Smooth muscle cell (in vitro differentiated cells): ENCODE measurements at regions not wholly inside any gene's neighbourhood (a gene's known extent, or its start where the extent isn't known, plus 50 kb on each side); places are given as distances from the start of the nearest gene placed in this dataset.

Experiments
- DNase-seq: peaks from one replicate; lab custom pipeline; 2025; ENCODE audit not compliant: unreplicated experiment; lab: John Stamatoyannopoulos, UW
- H2AFZ ChIP-seq: fragments of 200-600 bp; sonication (generic); 2 replicates; pipeline ENCODE4 v1.6.0; 2016; ENCODE audit warnings: antibody characterized with exemption, low read depth, mild to moderate bottlenecking
- H3F3A ChIP-seq: fragments of 200-600 bp; sonication (generic); 2 replicates; pipeline ENCODE4 v1.6.0; 2017; ENCODE audit warnings: antibody characterized with exemption, low read depth
- H3K27ac ChIP-seq: fragments of 200-600 bp; sonication (generic); 2 replicates; pipeline ENCODE4 v1.5.1; 2016; ENCODE audit warnings: low read depth, mild to moderate bottlenecking
- H3K27me3 ChIP-seq: fragments of 200-600 bp; sonication (generic); 2 replicates; pipeline ENCODE4 v1.6.1; 2016; ENCODE audit warnings: low read depth, mild to moderate bottlenecking
- H3K36me3 ChIP-seq: fragments of 200-600 bp; sonication (generic); 2 replicates; pipeline ENCODE4 v1.5.1; 2016; ENCODE audit warnings: low read depth
- H3K4me1 ChIP-seq: fragments of 200-600 bp; sonication (generic); 2 replicates; pipeline ENCODE4 v1.5.1; 2016; ENCODE audit warnings: low read depth
- H3K4me2 ChIP-seq: fragments of 200-600 bp; sonication (generic); 2 replicates; pipeline ENCODE4 v1.6.0; 2016; ENCODE audit warnings: mild to moderate bottlenecking
- H3K4me3 ChIP-seq: fragments of 200-600 bp; sonication (generic); 2 replicates; pipeline ENCODE4 v1.5.1; 2016; ENCODE audit warnings: mild to moderate bottlenecking
- H3K79me2 ChIP-seq: fragments of 200-600 bp; sonication (generic); 2 replicates; pipeline ENCODE4 v1.6.0; 2016; ENCODE audit warnings: low read depth, mild to moderate bottlenecking
- H3K9ac ChIP-seq: fragments of 200-600 bp; sonication (generic); 2 replicates; pipeline ENCODE4 v1.6.0; 2016; ENCODE audit warnings: low read depth
- H3K9me3 ChIP-seq: fragments of 200-600 bp; sonication (generic); replicated peaks from 2 replicates; pipeline ENCODE4 v1.5.1; 2016; ENCODE audit warnings: low read depth
- H4K20me1 ChIP-seq: fragments of 200-600 bp; sonication (generic); 2 replicates; pipeline ENCODE4 v1.6.0; 2016; ENCODE audit warnings: low read depth
- WGBS: methylation state at CpG from one replicate; pipeline ENCODE4 v1.1.7; 2016; ENCODE audit warnings: low lambda C conversion rate; 5-methylcytosine and 5-hydroxymethylcytosine counted together
- TF ChIP-seq, protein P1 (sequence below): fragments of 200-600 bp; sonication (generic); IDR thresholded peaks from 2 replicates; pipeline ENCODE4 v1.5.1; 2017; ENCODE audit warnings: borderline replicate concordance, mild to moderate bottlenecking, antibody characterized with exemption; ENCODE audit not compliant: insufficient read depth, poor library complexity, severe bottlenecking

DNA sequence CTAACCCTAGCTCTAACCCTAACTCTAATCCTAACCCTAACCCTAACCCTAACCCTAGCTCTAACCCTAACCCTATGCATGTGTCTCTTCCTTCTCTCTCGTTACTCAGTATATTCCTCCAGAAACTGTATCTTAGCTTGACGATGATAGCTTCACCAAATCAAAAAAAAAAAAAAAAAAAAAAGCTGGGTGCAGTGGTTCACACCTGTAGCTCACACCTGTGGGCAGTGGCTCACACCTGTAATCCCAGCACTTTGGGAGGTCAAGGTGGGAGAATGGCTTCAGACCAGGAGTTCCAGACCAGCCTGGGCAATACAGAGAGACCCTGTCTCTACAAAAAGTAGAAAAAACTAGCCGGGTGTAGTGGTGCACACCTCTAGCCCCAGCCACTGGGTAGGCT is 414.0 kb downstream of the GATA3 start:
- H2AFZ ChIP-seq = no peak overlapping the region
- H3K79me2 ChIP-seq = no peaks in the 10 kb centered on the region
- no peaks in the 10 kb centered on the region for H3K9me3 ChIP-seq
- no peak overlapping the region for H3K27ac ChIP-seq
- H3K27me3 ChIP-seq = no peaks in the 10 kb centered on the region
- H3K9ac ChIP-seq = no peak overlapping the region
- no peak overlapping the region for H3K4me2 ChIP-seq
- WGBS = 92% methylated on average over 3 of the region's 3 CpGs
- H3K36me3 ChIP-seq = no peaks in the 10 kb centered on the region
- H3F3A ChIP-seq = no peaks in the 10 kb centered on the region
- no peaks in the 10 kb centered on the region for H4K20me1 ChIP-seq
- TF ChIP-seq, protein P1, sequence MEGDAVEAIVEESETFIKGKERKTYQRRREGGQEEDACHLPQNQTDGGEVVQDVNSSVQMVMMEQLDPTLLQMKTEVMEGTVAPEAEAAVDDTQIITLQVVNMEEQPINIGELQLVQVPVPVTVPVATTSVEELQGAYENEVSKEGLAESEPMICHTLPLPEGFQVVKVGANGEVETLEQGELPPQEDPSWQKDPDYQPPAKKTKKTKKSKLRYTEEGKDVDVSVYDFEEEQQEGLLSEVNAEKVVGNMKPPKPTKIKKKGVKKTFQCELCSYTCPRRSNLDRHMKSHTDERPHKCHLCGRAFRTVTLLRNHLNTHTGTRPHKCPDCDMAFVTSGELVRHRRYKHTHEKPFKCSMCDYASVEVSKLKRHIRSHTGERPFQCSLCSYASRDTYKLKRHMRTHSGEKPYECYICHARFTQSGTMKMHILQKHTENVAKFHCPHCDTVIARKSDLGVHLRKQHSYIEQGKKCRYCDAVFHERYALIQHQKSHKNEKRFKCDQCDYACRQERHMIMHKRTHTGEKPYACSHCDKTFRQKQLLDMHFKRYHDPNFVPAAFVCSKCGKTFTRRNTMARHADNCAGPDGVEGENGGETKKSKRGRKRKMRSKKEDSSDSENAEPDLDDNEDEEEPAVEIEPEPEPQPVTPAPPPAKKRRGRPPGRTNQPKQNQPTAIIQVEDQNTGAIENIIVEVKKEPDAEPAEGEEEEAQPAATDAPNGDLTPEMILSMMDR = no peak
- no peak overlapping the region for H3K4me3 ChIP-seq
- no peaks in the 10 kb centered on the region for H3K4me1 ChIP-seq
- no peak for DNase-seq

DNA sequence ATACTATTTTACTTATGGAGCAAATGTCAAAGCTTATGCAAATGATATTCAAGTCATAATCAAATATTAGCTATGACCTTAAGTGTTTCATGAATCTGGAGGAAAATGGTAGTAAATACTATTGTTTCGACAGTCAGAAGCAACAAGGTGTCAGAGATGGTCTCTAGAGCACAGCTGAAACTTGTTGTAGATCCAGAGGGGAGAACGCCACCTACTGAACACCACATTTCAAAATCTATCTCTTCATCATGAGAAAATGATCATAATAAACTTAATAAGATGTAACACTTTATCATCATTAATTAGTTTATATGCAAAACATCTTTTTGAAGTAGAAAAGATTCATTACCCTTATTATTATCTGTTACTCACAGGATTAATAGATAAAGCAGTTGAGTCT is 418.7 kb downstream of the GATA3 start:
- no peaks in the 10 kb centered on the region for H3K4me1 ChIP-seq
- H3F3A ChIP-seq = no peaks in the 10 kb centered on the region
- H4K20me1 ChIP-seq = no peaks in the 10 kb centered on the region
- WGBS = 92% methylated on average over 2 of the region's 2 CpGs
- no peak overlapping the region for H2AFZ ChIP-seq
- no peak for DNase-seq
- no peak overlapping the region for H3K27ac ChIP-seq
- H3K9ac ChIP-seq = no peak overlapping the region
- H3K9me3 ChIP-seq = no peaks in the 10 kb centered on the region
- H3K36me3 ChIP-seq = no peaks in the 10 kb centered on the region
- no peak overlapping the region for H3K4me2 ChIP-seq
- TF ChIP-seq, protein P1 = no peak
- no peaks in the 10 kb centered on the region for H3K79me2 ChIP-seq
- H3K4me3 ChIP-seq = no peak overlapping the region
- H3K27me3 ChIP-seq = no peaks in the 10 kb centered on the region

DNA sequence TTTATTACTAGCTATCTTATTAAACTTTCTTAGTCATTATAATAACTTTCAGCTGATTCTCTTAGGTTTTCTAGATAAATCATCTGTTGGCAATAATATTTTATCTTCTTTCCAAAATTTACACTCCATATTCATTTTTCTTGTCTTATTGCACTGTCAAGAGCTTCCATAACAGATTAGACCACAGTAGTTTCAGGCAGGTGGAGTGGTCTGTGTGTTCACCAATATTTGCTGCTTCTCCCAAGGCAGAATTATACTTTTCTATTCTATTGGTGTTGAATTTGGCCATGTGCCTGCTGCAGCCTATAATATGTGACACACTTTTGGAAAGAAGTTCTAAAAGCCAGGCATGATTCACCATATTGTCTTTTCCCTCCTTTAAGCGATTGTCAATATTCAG is 422.8 kb downstream of the GATA3 start:
- Histone ChIP-seq H3K4me3 (no peak overlapping the region), H3K36me3 (no peaks in the 10 kb centered on the region), H2AFZ (no peak overlapping the region), H3K27ac (no peak overlapping the region), H3F3A (no peaks in the 10 kb centered on the region), H3K27me3 (no peaks in the 10 kb centered on the region), H3K4me2 (no peak overlapping the region), H3K79me2 (no peaks in the 10 kb centered on the region), H3K9ac (no peak overlapping the region), H4K20me1 (no peaks in the 10 kb centered on the region), H3K4me1 (no peaks in the 10 kb centered on the region), H3K9me3 (no peaks in the 10 kb centered on the region)
- TF ChIP-seq, protein P1 = no peak
- WGBS = 76% methylated on average over 1 of the region's 1 CpG
- no peak for DNase-seq

- Histone ChIP-seq H3K9me3 (no peaks in the 10 kb centered on the region), H4K20me1 (no peaks in the 10 kb centered on the region), H3K79me2 (no peaks in the 10 kb centered on the region), H3K9ac (no peak overlapping the region), H3K4me3 (no peak overlapping the region), H3K27me3 (no peaks in the 10 kb centered on the region), H3F3A (no peaks in the 10 kb centered on the region), H3K27ac (no peak overlapping the region), H2AFZ (no peak overlapping the region), H3K4me1 (no peaks in the 10 kb centered on the region), H3K36me3 (no peaks in the 10 kb centered on the region), H3K4me2 (no peak overlapping the region)
- TF ChIP-seq, protein P1 = no peak
- no peak for DNase-seq
- 79% methylated on average over 10 of the region's 10 CpGs for WGBS
Observed at GRCh38 chr10:8481718-8482504, 427.4 kb downstream of the GATA3 start.
